Tibial artery (tissue), 4 donors: ENCODE measurements at regions not wholly inside any gene's neighbourhood (a gene's known extent, or its start where the extent isn't known, plus 50 kb on each side); places are given as distances from the start of the nearest gene placed in this dataset.

Experiments
- DNase-seq, 2 donors: peaks; one replicate each; pipeline ENCODE4 v3.0.0-alpha.2; 2019
- H3K27ac ChIP-seq, 2 donors: fragments of 200-600 bp; sonication (generic) in 1 of 2; 1 replicate in 1 of 2; 2 replicates in 1 of 2; pipeline ENCODE4 v1.5.1; 2018 to 2019; ENCODE audit warnings: mild to moderate bottlenecking in 1 of 2
- H3K27me3 ChIP-seq, 2 donors: fragments of 200-600 bp; sonication (generic) in 1 of 2; one replicate each; pipeline versions ENCODE4 v1.5.1 to v1.6.0; 2016 to 2019
- H3K36me3 ChIP-seq, 3 donors: fragments of 200-600 bp; sonication (generic) in 2 of 3; one replicate each; pipeline ENCODE4 v1.5.1; 2016 to 2019; ENCODE audit warnings: mild to moderate bottlenecking in 2 of 3
- H3K4me1 ChIP-seq, 4 donors: fragments of 200-600 bp; sonication (generic) in 2 of 4; 1 replicate in 3 of 4; 2 replicates in 1 of 4; pipeline ENCODE4 v1.5.1; 2016 to 2019
- H3K4me3 ChIP-seq, 2 donors: fragments of 200-600 bp; sonication (generic) in 1 of 2; 1 replicate in 1 of 2; 2 replicates in 1 of 2; pipeline ENCODE4 v1.5.1; 2018 to 2019; ENCODE audit warnings: mild to moderate bottlenecking in 2 of 2
- H3K9me3 ChIP-seq, 3 donors: fragments of 200-600 bp; sonication (generic) in 1 of 3; one replicate each; pipeline ENCODE4 v1.5.1; 2016 to 2019
- intact Hi-C: fragments of 100-400 bp; cut with DNase I; formaldehyde crosslinking; loops from one replicate; pipeline ENCODE4 v1.15.0; 2023; ENCODE audit warnings: low total_unique reads
- TF ChIP-seq, protein P1 (sequence below), 2 experiments: fragments of 200-600 bp in 1 of 2; fragments of 450-650 bp in 1 of 2; IDR thresholded peaks; one replicate each; pipeline ENCODE4 v1.5.1; 2017 to 2019; ENCODE audit warnings: antibody characterized with exemption in 2 of 2, mild to moderate bottlenecking in 1 of 2, moderate library complexity in 1 of 2

DNA sequence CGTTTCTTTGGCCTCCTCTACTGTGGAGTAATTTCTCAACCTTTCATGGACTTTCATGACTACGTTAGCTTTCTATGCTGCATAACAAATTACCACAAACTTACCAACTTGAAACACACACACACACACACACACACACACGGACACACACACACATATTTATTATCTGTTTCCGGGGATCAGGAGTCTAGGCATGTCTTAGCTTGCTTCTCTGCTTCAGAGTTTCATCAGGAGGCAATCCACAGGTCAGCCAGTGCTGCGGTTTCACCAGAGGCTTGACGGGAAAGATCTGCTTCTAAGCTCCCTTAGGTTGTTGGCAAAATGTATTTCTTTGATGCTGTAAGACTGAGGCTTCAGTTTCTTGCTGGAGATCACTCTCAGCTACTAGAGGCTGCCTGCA lies 59.0 kb upstream of the C9orf72 start:
- Histone ChIP-seq H3K9me3 (no peaks in the 10 kb centered on the region), H3K27me3 (no peaks in the 10 kb centered on the region), H3K36me3 (no peaks in the 10 kb centered on the region), H3K4me1 (no peaks in the 10 kb centered on the region), H3K4me3 (no peak overlapping the region), H3K27ac (no peak overlapping the region)
- no peak for DNase-seq
- TF ChIP-seq, protein P1, sequence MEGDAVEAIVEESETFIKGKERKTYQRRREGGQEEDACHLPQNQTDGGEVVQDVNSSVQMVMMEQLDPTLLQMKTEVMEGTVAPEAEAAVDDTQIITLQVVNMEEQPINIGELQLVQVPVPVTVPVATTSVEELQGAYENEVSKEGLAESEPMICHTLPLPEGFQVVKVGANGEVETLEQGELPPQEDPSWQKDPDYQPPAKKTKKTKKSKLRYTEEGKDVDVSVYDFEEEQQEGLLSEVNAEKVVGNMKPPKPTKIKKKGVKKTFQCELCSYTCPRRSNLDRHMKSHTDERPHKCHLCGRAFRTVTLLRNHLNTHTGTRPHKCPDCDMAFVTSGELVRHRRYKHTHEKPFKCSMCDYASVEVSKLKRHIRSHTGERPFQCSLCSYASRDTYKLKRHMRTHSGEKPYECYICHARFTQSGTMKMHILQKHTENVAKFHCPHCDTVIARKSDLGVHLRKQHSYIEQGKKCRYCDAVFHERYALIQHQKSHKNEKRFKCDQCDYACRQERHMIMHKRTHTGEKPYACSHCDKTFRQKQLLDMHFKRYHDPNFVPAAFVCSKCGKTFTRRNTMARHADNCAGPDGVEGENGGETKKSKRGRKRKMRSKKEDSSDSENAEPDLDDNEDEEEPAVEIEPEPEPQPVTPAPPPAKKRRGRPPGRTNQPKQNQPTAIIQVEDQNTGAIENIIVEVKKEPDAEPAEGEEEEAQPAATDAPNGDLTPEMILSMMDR (IDR thresholded peaks at IDR 0.05), result no peak
- intact Hi-C loops, result no loop called here

DNA sequence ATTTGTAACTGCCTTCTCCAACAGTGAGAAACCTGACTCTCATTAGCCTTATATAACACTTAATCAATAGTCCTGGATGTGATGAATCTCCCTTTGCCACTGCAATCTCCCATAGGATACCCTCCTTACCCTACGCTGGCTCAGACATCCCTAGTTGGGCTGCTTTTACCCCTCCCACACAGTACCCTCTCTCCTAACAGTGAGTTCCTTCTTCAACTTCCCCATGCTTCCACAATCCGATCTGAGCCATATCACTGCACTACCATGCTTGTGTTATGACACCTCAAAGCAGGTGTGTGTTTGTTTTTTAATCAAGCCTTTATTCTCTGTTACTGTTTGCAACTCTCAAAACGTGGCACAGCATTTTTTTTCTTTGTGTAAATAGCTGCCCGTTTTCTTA lies 60.5 kb upstream of the C9orf72 start:
- H3K27ac ChIP-seq, result no peak overlapping the region
- H3K4me1 ChIP-seq, result no peaks in the 10 kb centered on the region
- no peaks in the 10 kb centered on the region for H3K27me3 ChIP-seq
- no peaks in the 10 kb centered on the region for H3K9me3 ChIP-seq
- DNase-seq, result no peak
- H3K36me3 ChIP-seq, result no peaks in the 10 kb centered on the region
- intact Hi-C loops, result no loop called here
- TF ChIP-seq, protein P1 (IDR thresholded peaks at IDR 0.05), result no peak
- no peak overlapping the region for H3K4me3 ChIP-seq

- H3K27me3 ChIP-seq, result no peaks in the 10 kb centered on the region
- intact Hi-C loops, result no loop called here
- DNase-seq, result no peak
Measured at GRCh38 chr9:27634879-27635278, 61.6 kb upstream of the C9orf72 start.

DNA sequence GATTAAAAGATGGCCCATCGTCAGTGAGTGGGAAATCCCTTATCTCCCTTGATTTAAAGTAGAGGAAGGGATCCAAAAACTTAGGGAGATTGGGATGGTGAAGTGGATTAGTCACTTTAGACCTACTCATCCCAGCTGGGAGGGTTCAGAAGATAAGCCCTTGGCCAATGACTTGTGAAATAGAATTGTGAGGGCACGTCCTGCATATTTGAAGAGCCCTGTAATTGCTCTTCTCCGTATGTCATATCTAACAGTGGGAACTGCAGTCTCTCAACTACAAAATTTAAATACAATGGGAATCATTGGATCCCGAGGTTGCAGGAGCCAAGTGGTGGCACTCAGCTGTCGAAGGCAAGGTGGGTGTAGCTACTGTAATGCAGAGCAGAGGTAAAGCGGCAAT lies 65.4 kb upstream of the C9orf72 start:
- no peaks in the 10 kb centered on the region for H3K4me1 ChIP-seq
- H3K27me3 ChIP-seq, result no peaks in the 10 kb centered on the region
- TF ChIP-seq, protein P1 (IDR thresholded peaks at IDR 0.05), result no peak
- no peak overlapping the region for H3K4me3 ChIP-seq
- no peaks in the 10 kb centered on the region for H3K9me3 ChIP-seq
- H3K36me3 ChIP-seq, result no peaks in the 10 kb centered on the region
- DNase-seq, result no peak
- intact Hi-C loops, result no loop called here
- no peak overlapping the region for H3K27ac ChIP-seq

More at GRCh38 chr9:27634879-27635278, 61.6 kb upstream of the C9orf72 start:
- no peaks in the 10 kb centered on the region for H3K36me3 ChIP-seq
- H3K27ac ChIP-seq, result no peak overlapping the region
- no peaks in the 10 kb centered on the region for H3K4me1 ChIP-seq
- TF ChIP-seq, protein P1 (IDR thresholded peaks at IDR 0.05), result no peak
- no peak overlapping the region for H3K4me3 ChIP-seq
- H3K9me3 ChIP-seq, result no peaks in the 10 kb centered on the region

GRCh38 chr9:27645161-27645840 lies 72.0 kb upstream of the C9orf72 start:
- Histone ChIP-seq H3K4me3 (no peak overlapping the region), H3K27ac (no peak overlapping the region), H3K9me3 (peaks cover 0 to 5% (median 0%) of the 10 kb centered on the region in 3 donors), H3K27me3 (no peaks in the 10 kb centered on the region), H3K36me3 (no peaks in the 10 kb centered on the region), H3K4me1 (no peaks in the 10 kb centered on the region)
- DNase-seq, result no peak
- TF ChIP-seq, protein P1 (IDR thresholded peaks at IDR 0.05), result no peak
- intact Hi-C loops, result no loop called here

DNA sequence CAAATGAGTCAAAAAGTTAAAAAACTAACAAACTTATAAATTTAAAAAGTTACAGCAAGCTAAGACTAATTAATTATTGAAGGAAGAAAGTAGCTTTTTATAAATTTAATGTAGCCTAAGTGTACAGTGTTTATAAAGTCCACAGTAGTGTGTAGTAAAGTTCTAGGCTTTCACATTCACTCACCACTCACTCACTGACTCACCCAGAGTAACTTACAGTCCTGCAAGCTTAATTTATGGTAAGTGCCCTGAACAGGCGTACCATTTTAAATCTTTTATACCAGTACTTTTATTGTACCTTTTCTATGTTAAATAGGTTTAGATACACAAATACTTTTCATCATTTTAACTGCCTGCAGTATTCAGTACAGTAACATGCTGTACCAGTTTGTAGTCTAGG lies 80.0 kb upstream of the C9orf72 start:
- Histone ChIP-seq H3K4me3 (no peak overlapping the region), H3K27ac (no peak overlapping the region), H3K9me3 (no peaks in the 10 kb centered on the region), H3K36me3 (no peaks in the 10 kb centered on the region), H3K4me1 (no peaks in the 10 kb centered on the region), H3K27me3 (no peaks in the 10 kb centered on the region)
- TF ChIP-seq, protein P1 (IDR thresholded peaks at IDR 0.05), result no peak
- no peak for DNase-seq
- intact Hi-C loops, result no loop called here
